Activated CD8-positive, alpha-beta T cell treated with anti-CD3 and anti-CD28 coated beads for 36 hours (primary cell): ENCODE measurements at regions not wholly inside any gene's neighbourhood (a gene's known extent, or its start where the extent isn't known, plus 50 kb on each side); places are given as distances from the start of the nearest gene placed in this dataset.

ENCODE experiments used
- ATAC-seq: fragments of 200-7000 bp; cut with Tn5 transposase; one replicate; pipeline ENCODE4 v1.10.0; 2021; ENCODE audit warnings: mild to moderate bottlenecking, moderate library complexity
- CTCF ChIA-PET: fragments of 350-600 bp; sonication (Branson Sonifier 250); formaldehyde crosslinking; loops from one replicate; lab custom pipeline; 2021; ENCODE audit warnings: antibody characterized with exemption; lab: Charles Lee
- POLR2A ChIA-PET: fragments of 350-600 bp; sonication (Branson Sonifier 250); formaldehyde crosslinking; loops from one replicate; lab custom pipeline; 2021; ENCODE audit warnings: antibody characterized with exemption; lab: Charles Lee
- DNase-seq: peaks from one replicate; pipeline ENCODE4 v3.0.0-alpha.2; 2020
- H3K27ac Mint-ChIP-seq: one replicate; pipeline ENCODE4 v1.8.0; 2021; ENCODE audit warnings: mild to moderate bottlenecking, mixed read lengths
- H3K27me3 Mint-ChIP-seq: one replicate; pipeline ENCODE4 v1.8.0; 2021; ENCODE audit warnings: mixed read lengths
- H3K36me3 Mint-ChIP-seq: one replicate; pipeline ENCODE4 v1.8.0; 2021; ENCODE audit warnings: low read depth, mixed read lengths
- H3K4me1 Mint-ChIP-seq: one replicate; pipeline ENCODE4 v1.8.0; 2021; ENCODE audit warnings: low read depth, mixed read lengths
- H3K4me3 Mint-ChIP-seq: one replicate; pipeline ENCODE4 v1.8.0; 2021; ENCODE audit warnings: mild to moderate bottlenecking, moderate library complexity, mixed read lengths
- H3K9me3 Mint-ChIP-seq: one replicate; pipeline ENCODE4 v1.8.0; 2021; ENCODE audit warnings: mixed read lengths
- CTCF ChIP-seq: fragments of 200-600 bp; IDR thresholded peaks from one replicate; pipeline ENCODE4 v1.8.0; 2022; ENCODE audit warnings: antibody characterized with exemption, mild to moderate bottlenecking
- intact Hi-C: fragments of 100-400 bp; cut with micrococcal nuclease; formaldehyde crosslinking; loops from one replicate; pipeline ENCODE4 v1.10.0; 2022

- POLR2A ChIA-PET, result no interaction called here
Observed at GRCh38 chr16:85312642-85313525, 200.6 kb upstream of the CIBAR2 start.

GRCh38 chr16:85313526-85314301, 201.4 kb upstream of the CIBAR2 start:
- no peaks in the 10 kb centered on the region for H3K36me3 Mint-ChIP-seq
- peaks cover 24% of the 10 kb centered on the region for H3K4me1 Mint-ChIP-seq
- no peak overlapping the region for H3K4me3 Mint-ChIP-seq
- H3K9me3 Mint-ChIP-seq, result no peaks in the 10 kb centered on the region
- H3K27me3 Mint-ChIP-seq, result no peaks in the 10 kb centered on the region
- ChIA-PET CTCF (interaction anchor here (1.1 kb wide), 1 partner anchor 9 kb away, joined by 4 read pairs; no protein-coding TSS in a partner anchor), POLR2A (no interaction called here)
- TF ChIP-seq CTCF, result no peak
- ATAC-seq, result no peak
- DNase-seq, result no peak
- intact Hi-C loops, result no loop called here
- H3K27ac Mint-ChIP-seq, result no peak overlapping the region

More at GRCh38 chr16:85312642-85313525, 200.6 kb upstream of the CIBAR2 start:
- CTCF ChIA-PET, result no interaction called here
- TF ChIP-seq CTCF, result no peak
- DNase-seq (no peak), ATAC-seq (no peak)
- Mint-ChIP-seq H3K4me3 (no peak overlapping the region), H3K4me1 (peaks cover 31% of the 10 kb centered on the region), H3K9me3 (no peaks in the 10 kb centered on the region), H3K27me3 (no peaks in the 10 kb centered on the region), H3K36me3 (no peaks in the 10 kb centered on the region), H3K27ac (no peak overlapping the region)
- intact Hi-C loops, result no loop called here

- intact Hi-C loops, result no loop called here
- TF ChIP-seq CTCF, result no peak
- no peak for ATAC-seq
- no peak overlapping the region for H3K4me3 Mint-ChIP-seq
- no peaks in the 10 kb centered on the region for H3K27me3 Mint-ChIP-seq
- no peak for DNase-seq
- peaks cover 19% of the 10 kb centered on the region for H3K4me1 Mint-ChIP-seq
- no peaks in the 10 kb centered on the region for H3K9me3 Mint-ChIP-seq
- no peaks in the 10 kb centered on the region for H3K36me3 Mint-ChIP-seq
- no peak overlapping the region for H3K27ac Mint-ChIP-seq
- CTCF ChIA-PET, result interaction anchor here (1.1 kb wide), 1 partner anchor 10 kb away, joined by 4 read pairs; no protein-coding TSS in a partner anchor
- POLR2A ChIA-PET, result no interaction called here
Observed at GRCh38 chr16:85314512-85314971, 202.3 kb upstream of the CIBAR2 start.

GRCh38 chr16:85315866-85316265, 203.6 kb upstream of the CIBAR2 start:
- Mint-ChIP-seq H3K9me3 (no peaks in the 10 kb centered on the region), H3K4me3 (no peak overlapping the region), H3K36me3 (no peaks in the 10 kb centered on the region), H3K27ac (no peak overlapping the region), H3K27me3 (no peaks in the 10 kb centered on the region), H3K4me1 (peaks cover 13% of the 10 kb centered on the region)
- intact Hi-C loops, result no loop called here
- no peak for DNase-seq
- POLR2A ChIA-PET, result no interaction called here
- CTCF ChIA-PET, result no interaction called here
- TF ChIP-seq CTCF, result no peak
- ATAC-seq, result no peak
